Ishikawa (cell line): ENCODE measurements at regions not wholly inside any gene's neighbourhood (a gene's known extent, or its start where the extent isn't known, plus 50 kb on each side); places are given as distances from the start of the nearest gene placed in this dataset.

ENCODE experiments used
- EP300 ChIP-seq: IDR thresholded peaks from 2 replicates; pipeline ENCODE4 v1.6.1; 2012; ENCODE audit warnings: borderline replicate concordance
- MAX ChIP-seq: IDR thresholded peaks from 2 replicates; pipeline ENCODE4 v1.6.1; 2012
- NFIC ChIP-seq: IDR thresholded peaks from 2 replicates; pipeline ENCODE4 v1.6.1; 2012
- TCF12 ChIP-seq: IDR thresholded peaks from 2 replicates; pipeline ENCODE4 v1.6.1; 2012; ENCODE audit warnings: low read depth
- TEAD4 ChIP-seq: IDR thresholded peaks from 2 replicates; pipeline ENCODE4 v1.6.1; 2012
- YY1 ChIP-seq: IDR thresholded peaks from 2 replicates; pipeline ENCODE4 v1.6.1; 2012; ENCODE audit warnings: low read depth
- TF ChIP-seq, protein P1 (sequence below): IDR thresholded peaks from 2 replicates; pipeline ENCODE4 v1.6.1; 2012; ENCODE audit warnings: low read depth, mild to moderate bottlenecking

- TF ChIP-seq, protein P1, sequence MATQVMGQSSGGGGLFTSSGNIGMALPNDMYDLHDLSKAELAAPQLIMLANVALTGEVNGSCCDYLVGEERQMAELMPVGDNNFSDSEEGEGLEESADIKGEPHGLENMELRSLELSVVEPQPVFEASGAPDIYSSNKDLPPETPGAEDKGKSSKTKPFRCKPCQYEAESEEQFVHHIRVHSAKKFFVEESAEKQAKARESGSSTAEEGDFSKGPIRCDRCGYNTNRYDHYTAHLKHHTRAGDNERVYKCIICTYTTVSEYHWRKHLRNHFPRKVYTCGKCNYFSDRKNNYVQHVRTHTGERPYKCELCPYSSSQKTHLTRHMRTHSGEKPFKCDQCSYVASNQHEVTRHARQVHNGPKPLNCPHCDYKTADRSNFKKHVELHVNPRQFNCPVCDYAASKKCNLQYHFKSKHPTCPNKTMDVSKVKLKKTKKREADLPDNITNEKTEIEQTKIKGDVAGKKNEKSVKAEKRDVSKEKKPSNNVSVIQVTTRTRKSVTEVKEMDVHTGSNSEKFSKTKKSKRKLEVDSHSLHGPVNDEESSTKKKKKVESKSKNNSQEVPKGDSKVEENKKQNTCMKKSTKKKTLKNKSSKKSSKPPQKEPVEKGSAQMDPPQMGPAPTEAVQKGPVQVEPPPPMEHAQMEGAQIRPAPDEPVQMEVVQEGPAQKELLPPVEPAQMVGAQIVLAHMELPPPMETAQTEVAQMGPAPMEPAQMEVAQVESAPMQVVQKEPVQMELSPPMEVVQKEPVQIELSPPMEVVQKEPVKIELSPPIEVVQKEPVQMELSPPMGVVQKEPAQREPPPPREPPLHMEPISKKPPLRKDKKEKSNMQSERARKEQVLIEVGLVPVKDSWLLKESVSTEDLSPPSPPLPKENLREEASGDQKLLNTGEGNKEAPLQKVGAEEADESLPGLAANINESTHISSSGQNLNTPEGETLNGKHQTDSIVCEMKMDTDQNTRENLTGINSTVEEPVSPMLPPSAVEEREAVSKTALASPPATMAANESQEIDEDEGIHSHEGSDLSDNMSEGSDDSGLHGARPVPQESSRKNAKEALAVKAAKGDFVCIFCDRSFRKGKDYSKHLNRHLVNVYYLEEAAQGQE, result no peak
- TF ChIP-seq EP300, result no peak
- TF ChIP-seq TCF12, result no peak
- TF ChIP-seq MAX, result no peak
- no peak for TF ChIP-seq YY1
- TF ChIP-seq TEAD4, result no peak
- TF ChIP-seq NFIC, result no peak
Observed at GRCh38 chr5:23303435-23303834, 204.0 kb upstream of the PRDM9 start.
